ENCODE measurements at regions not wholly inside any gene's neighbourhood (a gene's known extent, or its start where the extent isn't known, plus 50 kb on each side); places are given as distances from the start of the nearest gene placed in this dataset.

DNA sequence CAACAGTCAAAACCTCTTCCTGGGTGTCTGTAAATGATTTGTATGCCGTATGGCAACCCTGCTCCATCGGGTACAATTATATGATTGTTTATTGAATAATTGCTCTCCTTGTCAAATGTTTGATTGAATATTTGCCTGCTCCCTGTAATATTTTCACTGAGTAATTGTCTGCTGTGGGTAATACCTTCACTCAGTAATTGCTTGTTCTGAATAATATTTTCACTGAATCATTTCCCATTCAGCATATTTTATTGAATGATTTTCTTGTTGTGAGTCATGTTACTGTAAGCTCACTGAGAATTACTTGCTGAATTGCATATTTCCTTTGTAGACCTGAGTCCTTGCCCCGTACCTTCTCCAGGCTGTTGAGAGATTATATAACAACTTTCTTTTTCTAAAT, 535.2 kb downstream of the METTL4 start:
- no peak for DNase-seq (ENCODE audit: low read depth, low spot score)
- no peaks in the 10 kb centered on the region for H3K36me3 ChIP-seq (ENCODE audit: insufficient read depth, insufficient read length, low read length)
- H3K27me3 ChIP-seq (ENCODE audit: insufficient read depth, insufficient read length): no peaks in the 10 kb centered on the region
- peaks cover 6% of the 10 kb centered on the region; the same call in 1 of the 2 replicates for H3K9me3 ChIP-seq (ENCODE audit: insufficient read depth, low read length)
- H3K9ac ChIP-seq (ENCODE audit: insufficient read length, low read depth): no peak overlapping the region
- no peak overlapping the region for H3K4me3 ChIP-seq (ENCODE audit: insufficient read length, low read depth)
- no peaks in the 10 kb centered on the region for H3K4me1 ChIP-seq (ENCODE audit: insufficient read depth, insufficient read length)
- TF ChIP-seq SUZ12 (IDR thresholded peaks at IDR 0.05; ENCODE audit: extremely low read depth, insufficient read depth, insufficient read length) (no peak), ZNF274 (IDR thresholded peaks at IDR 0.05; ENCODE audit: low read depth, low read length) (no peak), YY1 (IDR thresholded peaks at IDR 0.05; ENCODE audit: insufficient read depth, insufficient read length) (no peak)

GRCh38 chr18:2040279-2040678, 531.0 kb downstream of the METTL4 start:
- no peak overlapping the region for H3K9ac ChIP-seq (ENCODE audit: insufficient read length, low read depth)
- TF ChIP-seq ZNF274 (IDR thresholded peaks at IDR 0.05; ENCODE audit: low read depth, low read length) (no peak), YY1 (IDR thresholded peaks at IDR 0.05; ENCODE audit: insufficient read depth, insufficient read length) (no peak)

DNA sequence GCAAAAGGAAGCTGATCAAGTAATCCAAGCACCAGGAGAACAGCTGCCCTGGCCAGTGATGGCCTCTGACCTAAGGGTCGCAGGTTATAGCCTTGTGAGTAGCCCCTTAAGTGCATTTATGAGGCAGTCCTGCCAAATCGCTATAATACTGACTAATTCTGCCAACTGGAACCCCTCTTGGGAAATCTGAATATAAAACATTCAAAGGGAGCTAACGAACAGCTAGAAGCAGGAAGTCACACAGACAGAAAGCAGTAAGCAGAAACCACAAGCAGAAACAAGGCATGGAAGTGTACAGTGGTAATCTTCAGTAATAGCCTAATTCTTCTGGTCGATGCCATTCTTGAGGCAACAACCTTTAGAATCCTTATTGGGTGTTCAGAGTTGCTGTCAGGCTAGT, 521.3 kb downstream of the METTL4 start:
- Histone ChIP-seq H3K9ac (ENCODE audit: insufficient read length, low read depth) (no peak overlapping the region), H3K9me3 (ENCODE audit: insufficient read depth, low read length) (no peaks in the 10 kb centered on the region), H3K4me3 (ENCODE audit: insufficient read length, low read depth) (no peak overlapping the region), H3K36me3 (ENCODE audit: insufficient read depth, insufficient read length, low read length) (no peaks in the 10 kb centered on the region), H3K27me3 (ENCODE audit: insufficient read depth, insufficient read length) (no peaks in the 10 kb centered on the region), H3K4me1 (ENCODE audit: insufficient read depth, insufficient read length) (no peaks in the 10 kb centered on the region)
- TF ChIP-seq ZNF274 (IDR thresholded peaks at IDR 0.05; ENCODE audit: low read depth, low read length): no peak
- no peak for TF ChIP-seq YY1 (IDR thresholded peaks at IDR 0.05; ENCODE audit: insufficient read depth, insufficient read length)
- TF ChIP-seq SUZ12 (IDR thresholded peaks at IDR 0.05; ENCODE audit: extremely low read depth, insufficient read depth, insufficient read length): no peak
- DNase-seq (ENCODE audit: low read depth, low spot score): no peak

More at GRCh38 chr18:2040279-2040678, 531.0 kb downstream of the METTL4 start:
- Histone ChIP-seq H3K9me3 (ENCODE audit: insufficient read depth, low read length) (peaks cover 6% of the 10 kb centered on the region; the same call in 1 of the 2 replicates), H3K4me1 (ENCODE audit: insufficient read depth, insufficient read length) (no peaks in the 10 kb centered on the region), H3K36me3 (ENCODE audit: insufficient read depth, insufficient read length, low read length) (no peaks in the 10 kb centered on the region), H3K4me3 (ENCODE audit: insufficient read length, low read depth) (no peak overlapping the region), H3K27me3 (ENCODE audit: insufficient read depth, insufficient read length) (no peaks in the 10 kb centered on the region)
- no peak for DNase-seq (ENCODE audit: low read depth, low spot score)

GRCh38 chr18:2050702-2051201, 520.6 kb downstream of the METTL4 start:
- Histone ChIP-seq H3K4me3 (ENCODE audit: insufficient read length, low read depth) (no peak overlapping the region), H3K9ac (ENCODE audit: insufficient read length, low read depth) (no peak overlapping the region), H3K9me3 (ENCODE audit: insufficient read depth, low read length) (no peaks in the 10 kb centered on the region), H3K27me3 (ENCODE audit: insufficient read depth, insufficient read length) (no peaks in the 10 kb centered on the region), H3K4me1 (ENCODE audit: insufficient read depth, insufficient read length) (no peaks in the 10 kb centered on the region), H3K36me3 (ENCODE audit: insufficient read depth, insufficient read length, low read length) (no peaks in the 10 kb centered on the region)
- TF ChIP-seq ZNF274 (IDR thresholded peaks at IDR 0.05; ENCODE audit: low read depth, low read length) (no peak), YY1 (IDR thresholded peaks at IDR 0.05; ENCODE audit: insufficient read depth, insufficient read length) (no peak), SUZ12 (IDR thresholded peaks at IDR 0.05; ENCODE audit: extremely low read depth, insufficient read depth, insufficient read length) (no peak)
- no peak for DNase-seq (ENCODE audit: low read depth, low spot score)

DNA sequence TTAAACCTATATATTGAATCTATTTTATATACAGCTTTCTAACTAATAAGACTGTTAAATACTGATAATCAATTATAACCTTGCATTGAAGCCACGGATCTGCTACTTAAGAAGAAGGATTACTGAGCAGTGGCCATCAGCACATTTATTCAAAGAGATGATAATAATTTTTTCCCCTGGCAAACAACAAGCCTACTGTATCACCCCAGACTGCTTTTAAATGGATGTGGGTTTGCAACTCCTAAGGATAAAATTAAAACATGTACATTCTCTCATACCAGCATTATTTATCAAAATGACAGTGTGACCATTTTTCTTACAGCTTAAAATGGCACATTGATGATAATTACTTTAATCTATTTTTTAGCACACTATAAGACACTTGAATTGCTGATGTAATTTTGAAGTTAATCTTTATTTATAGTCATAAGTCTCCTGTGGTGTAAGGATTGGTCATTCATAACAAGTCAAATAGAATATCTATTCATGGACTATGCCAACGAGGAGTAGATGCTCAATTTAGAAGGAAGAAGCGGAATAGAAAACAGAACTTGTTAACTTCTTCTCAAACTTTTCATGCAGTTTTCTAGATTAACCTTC, 517.7 kb downstream of the METTL4 start:
- no peaks in the 10 kb centered on the region for H3K27me3 ChIP-seq (ENCODE audit: insufficient read depth, insufficient read length)
- DNase-seq (ENCODE audit: low read depth, low spot score): no peak
- H3K9ac ChIP-seq (ENCODE audit: insufficient read length, low read depth): no peak overlapping the region
- TF ChIP-seq SUZ12 (IDR thresholded peaks at IDR 0.05; ENCODE audit: extremely low read depth, insufficient read depth, insufficient read length) (no peak), ZNF274 (IDR thresholded peaks at IDR 0.05; ENCODE audit: low read depth, low read length) (no peak), YY1 (IDR thresholded peaks at IDR 0.05; ENCODE audit: insufficient read depth, insufficient read length) (no peak)
- H3K36me3 ChIP-seq (ENCODE audit: insufficient read depth, insufficient read length, low read length): no peaks in the 10 kb centered on the region
- no peak overlapping the region for H3K4me3 ChIP-seq (ENCODE audit: insufficient read length, low read depth)
- H3K9me3 ChIP-seq (ENCODE audit: insufficient read depth, low read length): no peaks in the 10 kb centered on the region
- no peaks in the 10 kb centered on the region for H3K4me1 ChIP-seq (ENCODE audit: insufficient read depth, insufficient read length)

DNA sequence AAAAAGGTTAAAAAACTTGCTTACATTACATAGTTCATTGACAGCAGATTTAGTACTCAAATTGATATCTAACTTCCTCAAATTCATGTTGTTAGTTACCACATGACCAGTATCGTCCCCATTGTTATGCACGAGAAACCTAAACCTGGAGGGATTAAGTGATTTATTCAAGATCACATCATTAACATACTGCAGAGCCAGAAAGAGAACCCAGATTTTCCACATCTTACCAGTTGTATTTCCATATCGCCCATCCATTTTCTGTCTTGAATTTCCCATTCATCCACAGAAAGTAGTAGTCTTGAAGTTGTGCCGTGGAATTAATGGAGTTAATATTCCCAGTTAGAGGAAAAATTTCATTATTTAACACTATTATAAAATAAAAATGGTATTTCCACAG, 512.0 kb downstream of the METTL4 start:
- no peaks in the 10 kb centered on the region for H3K9me3 ChIP-seq (ENCODE audit: insufficient read depth, low read length)
- no peak overlapping the region for H3K9ac ChIP-seq (ENCODE audit: insufficient read length, low read depth)
- H3K36me3 ChIP-seq (ENCODE audit: insufficient read depth, insufficient read length, low read length): no peaks in the 10 kb centered on the region
- no peaks in the 10 kb centered on the region for H3K4me1 ChIP-seq (ENCODE audit: insufficient read depth, insufficient read length)
- DNase-seq (ENCODE audit: low read depth, low spot score): no peak
- TF ChIP-seq SUZ12 (IDR thresholded peaks at IDR 0.05; ENCODE audit: extremely low read depth, insufficient read depth, insufficient read length) (no peak), ZNF274 (IDR thresholded peaks at IDR 0.05; ENCODE audit: low read depth, low read length) (no peak), YY1 (IDR thresholded peaks at IDR 0.05; ENCODE audit: insufficient read depth, insufficient read length) (no peak)
- H3K4me3 ChIP-seq (ENCODE audit: insufficient read length, low read depth): no peak overlapping the region
- no peaks in the 10 kb centered on the region for H3K27me3 ChIP-seq (ENCODE audit: insufficient read depth, insufficient read length)

GRCh38 chr18:2060086-2060485, 511.2 kb downstream of the METTL4 start:
- Histone ChIP-seq H3K4me1 (ENCODE audit: insufficient read depth, insufficient read length) (no peaks in the 10 kb centered on the region), H3K4me3 (ENCODE audit: insufficient read length, low read depth) (no peak overlapping the region), H3K27me3 (ENCODE audit: insufficient read depth, insufficient read length) (no peaks in the 10 kb centered on the region), H3K9ac (ENCODE audit: insufficient read length, low read depth) (no peak overlapping the region), H3K36me3 (ENCODE audit: insufficient read depth, insufficient read length, low read length) (no peaks in the 10 kb centered on the region), H3K9me3 (ENCODE audit: insufficient read depth, low read length) (no peaks in the 10 kb centered on the region)
- TF ChIP-seq ZNF274 (IDR thresholded peaks at IDR 0.05; ENCODE audit: low read depth, low read length) (no peak), SUZ12 (IDR thresholded peaks at IDR 0.05; ENCODE audit: extremely low read depth, insufficient read depth, insufficient read length) (no peak), YY1 (IDR thresholded peaks at IDR 0.05; ENCODE audit: insufficient read depth, insufficient read length) (no peak)
- no peak for DNase-seq (ENCODE audit: low read depth, low spot score)

All from NT2/D1 (cell line).